ENCODE measurements at regions not wholly inside any gene's neighbourhood (a gene's known extent, or its start where the extent isn't known, plus 50 kb on each side); places are given as distances from the start of the nearest gene placed in this dataset.
A peak's percentile ranks its signal among the peaks of the same experiment; 100 is the strongest.

GRCh38 chr5:125134216-125135081, 388.0 kb upstream of the ZNF608 start:
- H3K79me2 ChIP-seq (ENCODE audit: low read length), result no peaks in the 10 kb centered on the region
- no peak overlapping the region for H3K27ac ChIP-seq (ENCODE audit: low read length)
- CTCF ChIA-PET, result no interaction called here
- H3K4me1 ChIP-seq (ENCODE audit: insufficient read depth, low read length), result no peaks in the 10 kb centered on the region
- no peaks in the 10 kb centered on the region for H3K27me3 ChIP-seq (ENCODE audit: low read length)
- no peak overlapping the region for H2AFZ ChIP-seq (ENCODE audit: low read length)
- ATAC-seq, result peak; percentile 60; the same call in 1 of the 2 replicates
- H4K20me1 ChIP-seq (ENCODE audit: low read length), result no peaks in the 10 kb centered on the region
- POLR2A ChIA-PET (ENCODE audit: unreplicated experiment), result interaction anchor here (0.6 kb wide), 1 partner anchor 1399 kb away, joined by 4 read pairs; no protein-coding TSS in a partner anchor
- H3F3A ChIP-seq (ENCODE audit: low read length, unreplicated experiment), result no peaks in the 10 kb centered on the region
- no peaks in the 10 kb centered on the region for H3K36me3 ChIP-seq (ENCODE audit: low read depth, low read length)
- H3K4me2 ChIP-seq (ENCODE audit: low read length), result no peak overlapping the region
- H3K4me3 ChIP-seq (ENCODE audit: low read length), result no peak overlapping the region
- DNase-seq, result peak; percentile 35
- BruUV-seq (replicated peaks), result no TSS peak
- TF ChIP-seq EZH2phosphoT487 (IDR thresholded peaks at IDR 0.05; ENCODE audit: borderline replicate concordance, low read length), result no peak
- no peak for TF ChIP-seq EZH2 (IDR thresholded peaks at IDR 0.05; ENCODE audit: low read length, unreplicated experiment)
- no peak for TF ChIP-seq CTCF (conservative IDR thresholded peaks at IDR 0.05; ENCODE audit: low read depth, low read length)
- H3K9me2 ChIP-seq (replicated peaks; ENCODE audit: low read length), result no peaks in the 10 kb centered on the region
- H3K9ac ChIP-seq (ENCODE audit: low read length), result no peak overlapping the region
- H3K9me3 ChIP-seq (ENCODE audit: low read length), result no peaks in the 10 kb centered on the region
- intact Hi-C loops (cut with micrococcal nuclease), result no loop called here

DNA sequence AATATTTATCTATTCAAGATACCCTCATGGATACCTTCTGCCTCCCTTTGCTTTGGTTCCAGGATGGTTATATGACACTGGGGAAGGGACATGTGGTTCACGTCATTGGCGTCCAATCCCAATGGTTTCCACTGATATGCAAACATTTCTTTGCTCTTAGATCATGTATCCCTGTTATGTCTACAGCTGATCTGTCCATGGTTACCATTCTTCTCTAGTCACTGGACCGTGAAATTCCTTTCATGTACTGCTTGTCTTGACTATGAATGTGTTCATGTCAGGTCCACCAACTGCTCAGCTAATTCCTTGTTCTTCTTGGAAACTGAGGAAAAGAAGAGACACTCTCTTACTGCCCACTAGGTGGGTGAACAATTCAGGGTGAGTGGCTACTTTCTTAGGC, 391.1 kb upstream of the ZNF608 start:
- TF ChIP-seq EZH2phosphoT487 (IDR thresholded peaks at IDR 0.05; ENCODE audit: borderline replicate concordance, low read length), result no peak
- no peak for TF ChIP-seq EZH2 (IDR thresholded peaks at IDR 0.05; ENCODE audit: low read length, unreplicated experiment)
- no peak for TF ChIP-seq CTCF (conservative IDR thresholded peaks at IDR 0.05; ENCODE audit: low read depth, low read length)
- no peak overlapping the region for H3K9ac ChIP-seq (ENCODE audit: low read length)
- BruUV-seq (replicated peaks), result no TSS peak

DNA sequence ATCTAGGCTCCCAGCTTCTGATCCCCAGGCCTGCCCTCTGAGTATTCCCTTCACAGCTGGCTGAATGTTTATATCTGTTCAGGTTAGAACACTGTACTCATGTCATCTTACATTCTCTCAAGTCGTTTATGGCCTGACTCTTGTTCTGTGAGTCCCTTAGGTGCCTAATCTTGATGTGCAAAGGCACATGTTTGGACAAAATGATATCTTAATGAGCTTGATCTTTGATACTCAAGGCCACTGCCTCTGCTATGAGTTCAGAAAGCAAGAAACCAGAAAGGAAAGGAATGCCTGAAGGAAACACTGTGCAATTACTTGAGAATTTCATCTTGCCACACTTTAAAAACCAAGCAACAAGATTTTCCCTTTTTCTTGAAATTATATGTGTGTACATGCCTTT, 391.8 kb upstream of the ZNF608 start:
- Histone ChIP-seq H4K20me1 (ENCODE audit: low read length) (no peaks in the 10 kb centered on the region), H3K9ac (ENCODE audit: low read length) (no peak overlapping the region), H3K4me3 (ENCODE audit: low read length) (no peak overlapping the region), H3K27ac (ENCODE audit: low read length) (no peak overlapping the region), H3K79me2 (ENCODE audit: low read length) (no peaks in the 10 kb centered on the region), H2AFZ (ENCODE audit: low read length) (no peak overlapping the region), H3K4me1 (ENCODE audit: insufficient read depth, low read length) (no peaks in the 10 kb centered on the region; the same call in 1 of the 2 replicates), H3K4me2 (ENCODE audit: low read length) (no peak overlapping the region), H3K27me3 (ENCODE audit: low read length) (no peaks in the 10 kb centered on the region), H3K36me3 (ENCODE audit: low read depth, low read length) (no peaks in the 10 kb centered on the region), H3F3A (ENCODE audit: low read length, unreplicated experiment) (no peaks in the 10 kb centered on the region), H3K9me3 (ENCODE audit: low read length) (no peaks in the 10 kb centered on the region), H3K9me2 (replicated peaks; ENCODE audit: low read length) (no peaks in the 10 kb centered on the region)
- DNase-seq, result no peak
- intact Hi-C loops (cut with micrococcal nuclease), result no loop called here
- TF ChIP-seq CTCF (conservative IDR thresholded peaks at IDR 0.05; ENCODE audit: low read depth, low read length) (no peak), EZH2 (IDR thresholded peaks at IDR 0.05; ENCODE audit: low read length, unreplicated experiment) (no peak), EZH2phosphoT487 (IDR thresholded peaks at IDR 0.05; ENCODE audit: borderline replicate concordance, low read length) (no peak)
- no TSS peak for BruUV-seq (replicated peaks)
- CTCF ChIA-PET, result no interaction called here
- no peak for ATAC-seq
- POLR2A ChIA-PET (ENCODE audit: unreplicated experiment), result no interaction called here

More for the DNA sequence above, 391.1 kb upstream of the ZNF608 start:
- no peaks in the 10 kb centered on the region for H3F3A ChIP-seq (ENCODE audit: low read length, unreplicated experiment)
- H3K27ac ChIP-seq (ENCODE audit: low read length), result no peak overlapping the region
- H3K4me2 ChIP-seq (ENCODE audit: low read length), result no peak overlapping the region
- H3K9me2 ChIP-seq (replicated peaks; ENCODE audit: low read length), result no peaks in the 10 kb centered on the region
- intact Hi-C loops (cut with micrococcal nuclease), result no loop called here
- no peaks in the 10 kb centered on the region for H3K36me3 ChIP-seq (ENCODE audit: low read depth, low read length)
- H3K4me1 ChIP-seq (ENCODE audit: insufficient read depth, low read length), result no peaks in the 10 kb centered on the region; the same call in 1 of the 2 replicates
- POLR2A ChIA-PET (ENCODE audit: unreplicated experiment), result no interaction called here
- no peaks in the 10 kb centered on the region for H4K20me1 ChIP-seq (ENCODE audit: low read length)
- no peaks in the 10 kb centered on the region for H3K79me2 ChIP-seq (ENCODE audit: low read length)
- no peaks in the 10 kb centered on the region for H3K9me3 ChIP-seq (ENCODE audit: low read length)
- CTCF ChIA-PET, result no interaction called here
- ATAC-seq, result no peak
- H2AFZ ChIP-seq (ENCODE audit: low read length), result no peak overlapping the region
- H3K4me3 ChIP-seq (ENCODE audit: low read length), result no peak overlapping the region
- H3K27me3 ChIP-seq (ENCODE audit: low read length), result no peaks in the 10 kb centered on the region
- DNase-seq, result no peak
